Endothelial cell of umbilical vein (primary cell): ENCODE measurements at regions not wholly inside any gene's neighbourhood (a gene's known extent, or its start where the extent isn't known, plus 50 kb on each side); places are given as distances from the start of the nearest gene placed in this dataset.

ENCODE experiments used
- BruUV-seq: library from RNA; stranded (reverse); fragments of 400-500 nt; replicated peaks from 2 replicates; lab custom pipeline; 2021; lab: Mats Ljungman, UMichigan
- CTCF ChIA-PET: fragments of 300-600, 350-600 bp; sonication (Branson Sonifier 250); formaldehyde crosslinking; loops from one replicate; lab custom pipeline; 2021; ENCODE audit warnings: antibody characterized with exemption, inconsistent platforms; lab: Charles Lee
- POLR2A ChIA-PET: fragments of 300-600, 350-600 bp; sonication (Branson Sonifier 250); formaldehyde crosslinking; loops from one replicate; lab custom pipeline; 2021; ENCODE audit warnings: antibody characterized with exemption, inconsistent platforms; lab: Charles Lee
- DNase-seq: peaks from one replicate; pipeline ENCODE4 v3.0.0-alpha.2; 2011; ENCODE audit warnings: low read depth, low spot score
- FAIRE-seq: peaks from 2 replicates; lab custom pipeline; 2011; peaks lifted over from hg19 to GRCh38; lab: Jason Lieb, UNC
- H2AFZ ChIP-seq: 2 replicates; pipeline ENCODE4 v1.6.0; 2012; ENCODE audit warnings: low read depth, low read length, control low read depth, inconsistent platforms
- H3K27ac ChIP-seq: 2 replicates; pipeline ENCODE4 v1.5.1; 2011; ENCODE audit warnings: low read depth, mild to moderate bottlenecking, control low read depth, low read length, moderate library complexity; ENCODE audit not compliant: insufficient read depth
- H3K27me3 ChIP-seq, 2 experiments: 2 replicates each; pipeline versions ENCODE4 v1.6.0 to v1.6.1; 2011; ENCODE audit warnings: low read length in 2 of 2, mixed read lengths in 1 of 2; ENCODE audit not compliant: control insufficient read depth in 2 of 2, insufficient read depth in 2 of 2
- H3K36me3 ChIP-seq, 2 experiments: 2 replicates in 1 of 2; 3 replicates in 1 of 2; pipeline ENCODE4 v1.5.1; 2011; ENCODE audit warnings: low read length in 2 of 2, mild to moderate bottlenecking in 1 of 2, moderate library complexity in 1 of 2; ENCODE audit not compliant: control insufficient read depth in 2 of 2, insufficient read depth in 2 of 2; ENCODE audit errors: extremely low read depth in 1 of 2
- H3K4me1 ChIP-seq: 3 replicates; pipeline ENCODE4 v1.5.1; 2011; ENCODE audit warnings: mild to moderate bottlenecking, low read length; ENCODE audit not compliant: control insufficient read depth, insufficient read depth; ENCODE audit errors: extremely low read depth
- H3K4me2 ChIP-seq: 2 replicates; pipeline ENCODE4 v1.6.1; 2011; ENCODE audit warnings: low read length, control low read depth, mixed read lengths; ENCODE audit not compliant: insufficient read depth
- H3K4me3 ChIP-seq, 3 experiments: fragments of 200-600 bp in 1 of 3; sonication (generic), shearing (Covaris generic) in 1 of 3; replicated peaks in 1 of 3; 2 replicates each; pipeline ENCODE4 v1.5.1; 2011 to 2016; ENCODE audit warnings: control low read depth in 3 of 3, low read length in 3 of 3, mild to moderate bottlenecking in 2 of 3, inconsistent platforms in 1 of 3, low read depth in 1 of 3, moderate library complexity in 1 of 3; ENCODE audit not compliant: insufficient read depth in 1 of 3
- H3K79me2 ChIP-seq: 2 replicates; pipeline ENCODE4 v1.6.0; 2012; ENCODE audit warnings: low read length, inconsistent platforms; ENCODE audit not compliant: control insufficient read depth, insufficient read depth
- H3K9ac ChIP-seq: replicated peaks from 2 replicates; pipeline ENCODE3; 2011; ENCODE audit warnings: low read length, control low read depth; ENCODE audit not compliant: insufficient read depth; ENCODE audit errors: extremely low read depth
- H3K9me1 ChIP-seq: replicated peaks from 3 replicates; pipeline ENCODE4 v1.6.0; 2011; ENCODE audit warnings: mild to moderate bottlenecking, low read length; ENCODE audit not compliant: control insufficient read depth, insufficient read depth; ENCODE audit errors: extremely low read depth
- H3K9me3 ChIP-seq: replicated peaks from 2 replicates; pipeline ENCODE4 v1.5.1; 2012; ENCODE audit warnings: low read length, inconsistent platforms; ENCODE audit not compliant: control insufficient read depth, insufficient read depth
- H4K20me1 ChIP-seq: replicated peaks from 2 replicates; pipeline ENCODE3; 2011; ENCODE audit warnings: mild to moderate bottlenecking, low read length; ENCODE audit not compliant: control insufficient read depth, insufficient read depth; ENCODE audit errors: extremely low read depth
- EZH2 ChIP-seq: IDR thresholded peaks from 2 replicates; pipeline ENCODE4 v1.6.1; 2012; ENCODE audit warnings: borderline replicate concordance, low read depth, mild to moderate bottlenecking, moderate library complexity, low read length, inconsistent platforms; ENCODE audit not compliant: severe bottlenecking
- FOS ChIP-seq: IDR thresholded peaks from 2 replicates; pipeline ENCODE4 v1.6.1; 2011; ENCODE audit warnings: mild to moderate bottlenecking, low read length, moderate library complexity, borderline replicate concordance; ENCODE audit not compliant: insufficient read depth
- GATA2 ChIP-seq: IDR thresholded peaks from 2 replicates; pipeline ENCODE4 v1.7.0; 2011; ENCODE audit warnings: low read depth, mild to moderate bottlenecking, moderate library complexity, mixed read lengths, low read length; ENCODE audit not compliant: insufficient read length, insufficient read depth
- JUN ChIP-seq: IDR thresholded peaks from 2 replicates; pipeline ENCODE4 v1.6.1; 2011; ENCODE audit warnings: borderline replicate concordance, low read depth; ENCODE audit not compliant: insufficient read length, insufficient read depth
- MYC ChIP-seq: IDR thresholded peaks from one replicate; pipeline ENCODE4 v1.6.1; 2011; ENCODE audit warnings: mild to moderate bottlenecking, low read depth, low read length
- POLR2A ChIP-seq: IDR thresholded peaks from 2 replicates; pipeline ENCODE4 v1.6.1; 2012; ENCODE audit warnings: low read depth, mild to moderate bottlenecking, control low read depth, low read length
- POLR2AphosphoS5 ChIP-seq: IDR thresholded peaks from 2 replicates; pipeline ENCODE4 v1.6.1; 2012; ENCODE audit warnings: low read depth, mild to moderate bottlenecking, control low read depth, low read length, moderate library complexity; ENCODE audit not compliant: insufficient read depth
- dilution Hi-C: fragments of 300-500 bp; cut with MboI; formaldehyde crosslinking; loops from one replicate; pipeline ENCODE4 v1.15.0; 2019; ENCODE audit warnings: low sequenced_read_pairs; ENCODE audit not compliant: extremely low pct_ligation_motif_present
- intact Hi-C: fragments of 100-400 bp; cut with micrococcal nuclease; formaldehyde crosslinking; loops from one replicate; pipeline ENCODE4 v1.10.0; 2022
- TF ChIP-seq, protein P1 (sequence below), 2 donors: IDR thresholded peaks; 1 replicate in 1 of 2; 2 replicates in 1 of 2; pipeline ENCODE4 v1.5.1; 2011; ENCODE audit warnings: low read length in 2 of 2, mild to moderate bottlenecking in 2 of 2, moderate library complexity in 2 of 2, control low read depth in 1 of 2, inconsistent platforms in 1 of 2, low read depth in 1 of 2; ENCODE audit not compliant: insufficient read depth in 1 of 2; ENCODE audit errors: extremely low read depth in 1 of 2
- TF ChIP-seq, protein P2 (sequence below): IDR thresholded peaks from 2 replicates; pipeline ENCODE4 v1.6.1; 2011; ENCODE audit not compliant: insufficient read depth, insufficient read length

DNA sequence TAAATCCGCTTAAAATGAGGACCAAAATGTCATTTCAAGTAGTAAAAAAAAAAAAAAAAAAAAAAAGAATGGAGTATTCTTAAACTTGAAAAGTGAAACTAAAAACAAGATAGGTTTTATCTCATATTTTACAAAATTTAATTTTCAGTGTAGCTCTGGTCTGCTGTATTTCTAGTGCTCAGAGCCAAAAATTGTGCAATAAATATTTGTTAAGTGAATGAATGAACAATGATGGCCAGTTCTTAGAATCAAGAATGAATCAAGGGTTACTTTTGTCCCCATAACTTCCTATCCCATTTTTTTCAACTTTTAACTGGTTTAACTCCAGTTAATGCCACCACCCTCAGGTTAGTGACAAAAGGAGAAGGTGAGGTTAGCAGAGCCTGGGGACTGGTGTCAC lies 214.4 kb downstream of the ABHD5 start:
- ChIA-PET POLR2A (no interaction called here), CTCF (interaction anchor here (0.8 to 1.4 kb wide), 3 partner anchors 9 to 49 kb away, joined by 3 read pairs; no protein-coding TSS in a partner anchor)
- DNase-seq: no peak
- Histone ChIP-seq H3K4me1 (no peaks in the 10 kb centered on the region), H3K4me2 (no peak overlapping the region), H3K27ac (no peak overlapping the region), H3K36me3 (no peaks in the 10 kb centered on the region), H3K9ac (no peak overlapping the region), H4K20me1 (no peaks in the 10 kb centered on the region), H3K79me2 (no peaks in the 10 kb centered on the region), H2AFZ (no peak overlapping the region), H3K9me3 (no peaks in the 10 kb centered on the region), H3K27me3 (peaks cover 7% of the 10 kb centered on the region in 2 experiments), H3K4me3 (no peak overlapping the region), H3K9me1 (no peaks in the 10 kb centered on the region)
- no peak for TF ChIP-seq EZH2
- no peak for TF ChIP-seq POLR2A
- TF ChIP-seq, protein P1, sequence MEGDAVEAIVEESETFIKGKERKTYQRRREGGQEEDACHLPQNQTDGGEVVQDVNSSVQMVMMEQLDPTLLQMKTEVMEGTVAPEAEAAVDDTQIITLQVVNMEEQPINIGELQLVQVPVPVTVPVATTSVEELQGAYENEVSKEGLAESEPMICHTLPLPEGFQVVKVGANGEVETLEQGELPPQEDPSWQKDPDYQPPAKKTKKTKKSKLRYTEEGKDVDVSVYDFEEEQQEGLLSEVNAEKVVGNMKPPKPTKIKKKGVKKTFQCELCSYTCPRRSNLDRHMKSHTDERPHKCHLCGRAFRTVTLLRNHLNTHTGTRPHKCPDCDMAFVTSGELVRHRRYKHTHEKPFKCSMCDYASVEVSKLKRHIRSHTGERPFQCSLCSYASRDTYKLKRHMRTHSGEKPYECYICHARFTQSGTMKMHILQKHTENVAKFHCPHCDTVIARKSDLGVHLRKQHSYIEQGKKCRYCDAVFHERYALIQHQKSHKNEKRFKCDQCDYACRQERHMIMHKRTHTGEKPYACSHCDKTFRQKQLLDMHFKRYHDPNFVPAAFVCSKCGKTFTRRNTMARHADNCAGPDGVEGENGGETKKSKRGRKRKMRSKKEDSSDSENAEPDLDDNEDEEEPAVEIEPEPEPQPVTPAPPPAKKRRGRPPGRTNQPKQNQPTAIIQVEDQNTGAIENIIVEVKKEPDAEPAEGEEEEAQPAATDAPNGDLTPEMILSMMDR (IDR thresholded peaks at IDR 0.05; ENCODE audit: extremely low read depth in 1 of 2, insufficient read depth in 1 of 2, low read depth in 1 of 2, low read length in 2 of 2): no peak
- TF ChIP-seq POLR2AphosphoS5: no peak
- TF ChIP-seq, protein P2, sequence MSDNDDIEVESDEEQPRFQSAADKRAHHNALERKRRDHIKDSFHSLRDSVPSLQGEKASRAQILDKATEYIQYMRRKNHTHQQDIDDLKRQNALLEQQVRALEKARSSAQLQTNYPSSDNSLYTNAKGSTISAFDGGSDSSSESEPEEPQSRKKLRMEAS: no peak
- no peak for TF ChIP-seq MYC
- no peak for TF ChIP-seq GATA2
- TF ChIP-seq FOS: no peak
- TF ChIP-seq JUN: no peak
- dilution Hi-C loops: no loop called here
- no peak for FAIRE-seq
- intact Hi-C loops: no loop called here
- no TSS peak for BruUV-seq
